GM20431 (cell line): ENCODE measurements at regions not wholly inside any gene's neighbourhood (a gene's known extent, or its start where the extent isn't known, plus 50 kb on each side); places are given as distances from the start of the nearest gene placed in this dataset.

ENCODE experiments used
- in situ Hi-C: fragments of 300-500 bp; cut with MseI, MboI; formaldehyde crosslinking; loops from one replicate; pipeline ENCODE4 v1.15.0; 2020; ENCODE audit warnings: low sequenced_read_pairs; ENCODE audit not compliant: unreplicated experiment

- in situ Hi-C loops = no loop called here
These were observed 526.9 kb downstream of the BNC2 start for GRCh38 chr9:16343249-16344237.

- in situ Hi-C loops = no loop called here
These were observed 526.1 kb downstream of the BNC2 start for GRCh38 chr9:16344343-16344742.

GRCh38 chr9:16345902-16346301, 524.6 kb downstream of the BNC2 start:
- in situ Hi-C loops = no loop called here

- in situ Hi-C loops = no loop called here
These were observed 522.6 kb downstream of the BNC2 start for GRCh38 chr9:16347886-16348285.

GRCh38 chr9:16348531-16348930, 521.9 kb downstream of the BNC2 start:
- in situ Hi-C loops = no loop called here

GRCh38 chr9:16352251-16352650, 518.2 kb downstream of the BNC2 start:
- in situ Hi-C loops = no loop called here

GRCh38 chr9:16352791-16353401, 517.6 kb downstream of the BNC2 start:
- in situ Hi-C loops = no loop called here

GRCh38 chr9:16356196-16356765, 514.2 kb downstream of the BNC2 start:
- in situ Hi-C loops = no loop called here

GRCh38 chr9:16357828-16358227, 512.6 kb downstream of the BNC2 start:
- in situ Hi-C loops = no loop called here

GRCh38 chr9:16358751-16359150, 511.7 kb downstream of the BNC2 start:
- in situ Hi-C loops = no loop called here
